ENCODE measurements at regions not wholly inside any gene's neighbourhood (a gene's known extent, or its start where the extent isn't known, plus 50 kb on each side); places are given as distances from the start of the nearest gene placed in this dataset.

GRCh38 chrX:40153345-40154249 is 55.8 kb upstream of the BCOR start:
- intact Hi-C loops (cut with DNase I): no loop called here
- FAIRE-seq (no peak), DNase-seq (peak; percentile 58 to 80 (median 77))
- no peaks in the 10 kb centered on the region for H3K9me3 ChIP-seq (ENCODE audit: control insufficient read depth in 2 of 3, insufficient read depth in 1 of 3, low read length in 3 of 3)
- no peak overlapping the region for H3K27ac ChIP-seq (ENCODE audit: low read depth in 2 of 2, low read length in 2 of 2)
- peak overlapping the region in 1 of 3 donors; percentile 55 for H3K4me3 ChIP-seq (ENCODE audit: low read length in 3 of 3)
- peak overlapping the region in 1 of 3 donors; percentile 7 for H3K9ac ChIP-seq (ENCODE audit: low read length in 3 of 3)
- peaks cover 13% of the 10 kb centered on the region for H3K27me3 ChIP-seq (ENCODE audit: control insufficient read depth, insufficient read depth, low read length)
- peaks cover 0 to 3% (median 0%) of the 10 kb centered on the region in 3 donors for H3K4me1 ChIP-seq (ENCODE audit: control insufficient read depth in 2 of 3, insufficient read depth in 2 of 3, low read depth in 1 of 3, low read length in 3 of 3)
- H3K36me3 ChIP-seq (ENCODE audit: control insufficient read depth in 2 of 3, insufficient read depth in 3 of 3, low read length in 3 of 3): no peaks in the 10 kb centered on the region
- no peak for TF ChIP-seq CTCF (IDR thresholded peaks at IDR 0.05; ENCODE audit: borderline replicate concordance, extremely low read depth, insufficient read depth)

DNA sequence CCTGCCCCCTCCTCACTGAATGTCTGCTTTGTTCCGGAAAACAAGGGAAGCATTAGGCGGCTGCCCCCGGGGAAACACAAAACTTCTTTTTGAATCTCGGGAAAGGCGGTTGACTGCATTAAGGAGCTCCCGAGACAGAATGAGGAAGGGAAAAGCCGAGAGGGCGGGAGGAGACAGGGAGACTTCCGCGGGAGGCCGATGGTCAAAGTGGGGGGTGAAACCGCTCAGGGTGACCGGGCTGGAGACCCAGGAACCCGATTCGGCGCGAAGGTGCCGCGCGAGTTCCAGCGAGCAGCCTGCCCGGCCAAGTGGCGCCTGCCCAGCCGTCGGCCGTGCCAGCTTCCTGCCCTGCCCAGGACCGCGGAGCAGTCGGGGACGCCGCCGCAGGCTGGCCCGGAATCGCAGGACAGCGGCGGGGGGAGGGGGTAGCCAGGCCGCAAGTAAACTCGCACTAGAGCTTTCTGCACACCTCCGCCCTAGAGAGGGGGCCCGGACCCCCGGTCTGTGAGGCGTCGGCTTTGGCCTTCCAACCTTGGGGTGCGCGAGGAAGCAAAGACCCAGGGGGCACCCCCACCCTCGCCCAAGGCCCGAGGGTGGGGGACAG is 55.1 kb upstream of the BCOR start:
- DNase-seq: peak in 3 of 5 donors; percentile 34 to 84 (median 58)
- no peaks in the 10 kb centered on the region for H3K9me3 ChIP-seq (ENCODE audit: control insufficient read depth in 2 of 3, insufficient read depth in 1 of 3, low read length in 3 of 3)
- H3K27ac ChIP-seq (ENCODE audit: low read depth in 2 of 2, low read length in 2 of 2): no peak overlapping the region
- peaks cover 0 to 3% (median 0%) of the 10 kb centered on the region in 3 donors for H3K4me1 ChIP-seq (ENCODE audit: control insufficient read depth in 2 of 3, insufficient read depth in 2 of 3, low read depth in 1 of 3, low read length in 3 of 3)
- TF ChIP-seq CTCF (IDR thresholded peaks at IDR 0.05; ENCODE audit: borderline replicate concordance, extremely low read depth, insufficient read depth): no peak
- H3K9ac ChIP-seq (ENCODE audit: low read length in 3 of 3): peak overlapping the region in 1 of 3 donors; percentile 26
- no peaks in the 10 kb centered on the region for H3K36me3 ChIP-seq (ENCODE audit: control insufficient read depth in 2 of 3, insufficient read depth in 3 of 3, low read length in 3 of 3)
- no peak for FAIRE-seq
- intact Hi-C loops (cut with DNase I): no loop called here
- peaks cover 14% of the 10 kb centered on the region for H3K27me3 ChIP-seq (ENCODE audit: control insufficient read depth, insufficient read depth, low read length)
- H3K4me3 ChIP-seq (ENCODE audit: low read length in 3 of 3): peak overlapping the region in 1 of 3 donors; percentile 47

DNA sequence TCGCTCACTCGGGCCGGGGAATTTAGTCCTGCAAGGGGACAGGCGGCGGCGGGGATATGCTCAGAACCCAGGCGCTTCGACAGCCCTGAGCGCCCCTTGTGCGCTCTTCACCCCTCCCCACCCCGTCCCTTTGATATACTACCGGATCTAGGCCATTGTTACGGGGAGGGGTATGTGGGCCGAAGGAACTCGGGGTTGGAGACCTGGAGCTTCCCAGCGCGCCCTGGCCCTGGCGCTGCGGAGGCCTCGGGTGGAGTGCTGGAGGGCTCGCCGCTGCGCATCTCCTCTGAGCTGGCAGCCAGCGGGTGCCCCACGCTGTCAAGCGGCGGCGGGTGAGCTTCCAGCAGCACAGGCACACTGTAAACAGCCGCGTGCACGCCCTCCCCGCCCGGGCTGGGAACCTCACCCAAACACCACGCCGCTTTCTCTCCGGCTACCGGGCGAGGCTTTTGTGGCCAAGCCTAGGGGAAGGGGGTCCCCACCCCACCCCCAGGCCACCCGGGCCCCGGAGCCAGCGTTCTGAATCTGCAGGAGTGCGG is 54.5 kb upstream of the BCOR start:
- H3K27ac ChIP-seq (ENCODE audit: low read depth in 2 of 2, low read length in 2 of 2): no peak overlapping the region
- no peaks in the 10 kb centered on the region for H3K9me3 ChIP-seq (ENCODE audit: control insufficient read depth in 2 of 3, insufficient read depth in 1 of 3, low read length in 3 of 3)
- FAIRE-seq (no peak), DNase-seq (peak in 2 of 5 donors; percentile 54 to 75)
- intact Hi-C loops (cut with DNase I): no loop called here
- H3K4me1 ChIP-seq (ENCODE audit: control insufficient read depth in 2 of 3, insufficient read depth in 2 of 3, low read depth in 1 of 3, low read length in 3 of 3): no peaks in the 10 kb centered on the region
- H3K27me3 ChIP-seq (ENCODE audit: control insufficient read depth, insufficient read depth, low read length): peaks cover 11% of the 10 kb centered on the region
- H3K4me3 ChIP-seq (ENCODE audit: low read length in 3 of 3): peak overlapping the region in 1 of 3 donors; percentile 47
- no peaks in the 10 kb centered on the region for H3K36me3 ChIP-seq (ENCODE audit: control insufficient read depth in 2 of 3, insufficient read depth in 3 of 3, low read length in 3 of 3)
- no peak for TF ChIP-seq CTCF (IDR thresholded peaks at IDR 0.05; ENCODE audit: borderline replicate concordance, extremely low read depth, insufficient read depth)
- peak overlapping the region in 1 of 3 donors; percentile 26 for H3K9ac ChIP-seq (ENCODE audit: low read length in 3 of 3)

Measured in kidney (tissue), 13 donors.